GM21717 (cell line): ENCODE measurements at regions not wholly inside any gene's neighbourhood (a gene's known extent, or its start where the extent isn't known, plus 50 kb on each side); places are given as distances from the start of the nearest gene placed in this dataset.
"Not testable (repeated sequence)": the region's sequence is repeated elsewhere in the genome, so short reads cannot be mapped to it uniquely, and the experiment has no call there.

Source experiments
- ATAC-seq: cut with Tn5 transposase; IDR thresholded peaks from one replicate; pipeline ENCODE4 v1.9.1; 2021; ENCODE audit warnings: mild to moderate bottlenecking, moderate library complexity; ENCODE audit not compliant: unreplicated experiment

DNA sequence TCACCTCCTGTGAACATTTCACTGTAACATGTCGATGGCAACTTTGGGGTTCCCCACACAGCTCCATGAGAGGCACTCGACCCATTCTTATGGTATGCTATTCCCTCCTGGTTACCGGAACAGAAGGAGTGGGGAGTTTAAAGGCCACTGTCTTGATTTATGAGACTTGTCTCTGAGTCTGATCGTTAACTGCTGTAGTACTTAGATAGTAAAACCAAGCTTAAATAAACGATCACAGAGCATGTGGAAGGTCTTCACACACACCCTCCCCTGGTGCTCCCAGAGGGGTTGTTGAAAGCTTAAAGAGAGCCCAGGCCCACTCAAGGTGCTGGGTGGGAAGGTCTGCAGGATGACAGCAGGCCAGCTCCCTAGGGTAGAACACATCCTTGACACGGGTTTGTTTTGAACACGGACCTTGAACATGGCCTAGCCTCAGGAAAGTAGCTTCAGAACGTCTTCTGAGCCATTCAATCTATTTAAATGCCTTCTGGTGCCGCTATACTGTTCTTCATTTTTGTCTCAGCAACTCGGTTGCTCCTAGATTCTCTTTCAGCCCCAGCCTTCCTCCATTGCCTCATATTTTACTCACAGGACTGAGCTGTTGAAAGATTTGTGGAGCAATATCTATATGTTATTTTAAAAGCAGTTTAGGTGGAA lies 335.3 kb downstream of the FGFR2 start:
- no peak for ATAC-seq

- ATAC-seq = no peak
Measured at GRCh38 chr10:121263431-121263783, 334.8 kb downstream of the FGFR2 start.

DNA sequence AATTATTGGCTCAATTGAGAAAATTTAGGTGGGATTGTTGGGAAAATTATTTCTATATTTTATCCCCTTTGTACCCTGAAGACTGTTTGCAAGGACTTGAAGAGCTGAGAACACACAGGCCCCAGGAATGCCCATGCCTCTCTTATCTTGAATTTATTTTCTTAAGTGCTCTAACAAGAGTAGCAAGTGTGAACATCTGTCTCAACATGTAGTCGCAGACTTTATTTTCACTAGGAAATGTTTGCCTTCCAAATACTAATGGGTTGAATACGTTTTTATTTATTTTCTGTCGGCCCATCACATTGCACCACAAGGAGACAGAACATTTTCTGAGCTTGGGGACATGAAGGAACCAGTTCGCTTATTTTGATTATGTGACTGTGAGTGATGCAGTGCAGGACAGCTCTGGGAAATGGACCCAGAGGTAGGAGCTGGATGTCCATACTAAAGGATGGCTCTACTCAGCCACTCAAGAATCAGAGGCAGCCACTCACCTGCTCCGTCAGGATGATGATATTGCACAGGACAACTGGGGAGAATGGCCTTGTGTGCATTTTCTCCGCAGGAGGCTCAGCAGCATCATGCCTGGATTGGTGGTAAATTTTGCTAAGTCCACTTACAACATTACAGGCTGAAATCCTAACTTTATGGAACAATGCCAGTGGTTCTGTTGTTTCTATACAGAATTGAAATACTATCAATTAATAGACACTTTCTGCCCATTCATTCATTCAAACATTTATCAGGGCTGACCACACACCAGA lies 332.7 kb downstream of the FGFR2 start:
- no peak for ATAC-seq

GRCh38 chr10:121266370-121266769 lies 331.9 kb downstream of the FGFR2 start:
- ATAC-seq = no peak

- no peak for ATAC-seq
Measured at GRCh38 chr10:121267236-121268003, 330.8 kb downstream of the FGFR2 start.

DNA sequence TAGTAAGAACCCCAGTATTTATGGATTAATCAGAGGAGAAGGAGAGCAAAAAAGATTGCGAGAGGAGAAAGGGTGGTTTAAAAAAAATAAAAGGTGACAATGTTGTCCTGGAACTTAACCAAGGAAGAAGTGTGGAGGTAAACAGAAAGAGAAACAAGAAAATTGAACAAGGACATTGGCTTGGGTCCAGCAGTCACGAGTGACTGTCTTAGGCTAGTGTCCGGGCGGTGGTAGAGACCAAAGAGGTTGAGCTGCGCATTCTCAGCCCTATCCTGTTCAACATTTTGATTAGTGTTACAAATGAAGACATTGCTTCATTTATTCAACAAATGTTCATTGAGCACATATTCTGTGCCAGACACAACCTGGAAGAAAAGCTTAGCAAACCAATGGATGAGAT lies 329.9 kb downstream of the FGFR2 start:
- ATAC-seq = no peak

- ATAC-seq = no peak
Measured at GRCh38 chr10:121268863-121269432, 329.3 kb downstream of the FGFR2 start.

GRCh38 chr10:121270906-121271305 lies 327.3 kb downstream of the FGFR2 start:
- ATAC-seq = no peak

DNA sequence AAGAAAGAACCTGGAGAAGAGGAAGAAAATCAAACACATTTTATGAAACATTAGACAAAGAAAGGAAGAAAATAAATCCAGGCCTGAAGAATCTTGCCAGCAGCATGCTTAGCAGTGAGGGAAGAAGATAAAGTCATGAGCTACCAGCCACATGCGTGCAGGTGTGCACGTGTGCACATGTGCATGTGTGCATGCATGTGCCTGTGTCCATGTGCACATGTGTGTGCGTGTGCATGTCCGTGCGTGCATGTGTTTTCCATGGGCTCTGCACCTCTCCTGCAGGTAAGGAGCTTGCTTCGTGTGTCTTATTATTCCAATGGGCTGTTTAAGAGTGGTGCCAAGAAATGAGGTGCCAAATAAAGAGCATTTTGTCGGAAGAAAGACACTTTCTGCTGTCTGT lies 322.2 kb downstream of the FGFR2 start:
- ATAC-seq = no peak

DNA sequence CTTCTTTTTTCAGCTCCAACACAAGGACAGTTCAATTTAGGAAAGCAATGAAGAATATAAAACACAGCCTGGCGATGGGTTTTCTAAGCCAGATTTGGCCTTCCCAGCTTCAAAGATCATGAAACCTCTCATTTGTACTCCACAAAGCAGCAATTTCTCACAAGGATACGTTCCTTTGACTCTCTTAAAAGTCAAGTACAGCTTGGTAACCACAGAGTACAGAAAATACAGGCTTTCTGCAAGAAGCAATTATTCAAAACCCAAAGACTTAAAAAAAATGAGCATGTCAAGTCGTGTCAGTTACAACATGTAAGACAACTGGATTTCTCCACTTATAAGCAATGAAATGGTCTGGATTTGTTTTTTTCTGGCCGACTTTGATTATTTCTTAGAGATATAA lies 321.4 kb downstream of the FGFR2 start:
- no peak for ATAC-seq

DNA sequence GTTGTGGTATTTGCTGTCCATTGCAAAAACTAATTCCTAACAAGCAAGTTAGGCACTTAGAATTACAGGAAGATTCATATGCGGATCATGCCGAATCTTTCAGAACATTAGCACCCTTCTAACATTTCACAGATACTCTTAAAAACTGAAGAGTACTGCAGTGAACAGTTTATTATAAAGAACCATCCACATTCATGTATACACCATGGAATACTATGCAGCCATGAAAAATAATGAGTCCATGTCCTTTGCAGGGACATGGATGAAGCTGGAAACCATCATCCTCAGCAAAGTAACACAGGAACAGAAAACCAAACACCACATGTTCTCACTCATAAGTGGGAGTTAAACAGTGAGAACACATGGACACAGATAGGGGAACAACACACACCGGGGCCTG lies 319.9 kb downstream of the FGFR2 start:
- not testable (repeated sequence) for ATAC-seq

- no peak for ATAC-seq
Measured at GRCh38 chr10:121281576-121281975, 316.7 kb downstream of the FGFR2 start.

DNA sequence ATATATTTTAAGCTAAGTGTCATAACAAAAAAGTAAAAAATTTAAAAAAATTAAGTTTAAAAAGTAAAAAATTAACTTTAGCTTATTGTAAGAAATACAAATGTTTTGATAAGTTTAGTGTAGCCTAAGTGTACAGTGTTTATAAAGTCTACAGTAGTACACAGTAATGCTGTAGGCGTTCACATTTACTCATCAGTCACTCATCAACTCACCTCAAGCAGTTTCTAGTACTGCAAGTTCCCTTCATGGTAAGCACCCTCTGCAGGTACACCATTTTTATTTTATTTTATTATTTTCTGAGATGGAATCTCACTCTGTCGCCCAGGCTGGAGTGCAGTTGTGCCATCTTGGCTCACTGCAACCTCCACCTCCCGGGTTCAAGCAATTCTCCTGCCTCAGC lies 316.0 kb downstream of the FGFR2 start:
- ATAC-seq = no peak

- no peak for ATAC-seq
Measured at GRCh38 chr10:121282797-121283515, 315.3 kb downstream of the FGFR2 start.

GRCh38 chr10:121284936-121285335 lies 313.3 kb downstream of the FGFR2 start:
- no peak for ATAC-seq

DNA sequence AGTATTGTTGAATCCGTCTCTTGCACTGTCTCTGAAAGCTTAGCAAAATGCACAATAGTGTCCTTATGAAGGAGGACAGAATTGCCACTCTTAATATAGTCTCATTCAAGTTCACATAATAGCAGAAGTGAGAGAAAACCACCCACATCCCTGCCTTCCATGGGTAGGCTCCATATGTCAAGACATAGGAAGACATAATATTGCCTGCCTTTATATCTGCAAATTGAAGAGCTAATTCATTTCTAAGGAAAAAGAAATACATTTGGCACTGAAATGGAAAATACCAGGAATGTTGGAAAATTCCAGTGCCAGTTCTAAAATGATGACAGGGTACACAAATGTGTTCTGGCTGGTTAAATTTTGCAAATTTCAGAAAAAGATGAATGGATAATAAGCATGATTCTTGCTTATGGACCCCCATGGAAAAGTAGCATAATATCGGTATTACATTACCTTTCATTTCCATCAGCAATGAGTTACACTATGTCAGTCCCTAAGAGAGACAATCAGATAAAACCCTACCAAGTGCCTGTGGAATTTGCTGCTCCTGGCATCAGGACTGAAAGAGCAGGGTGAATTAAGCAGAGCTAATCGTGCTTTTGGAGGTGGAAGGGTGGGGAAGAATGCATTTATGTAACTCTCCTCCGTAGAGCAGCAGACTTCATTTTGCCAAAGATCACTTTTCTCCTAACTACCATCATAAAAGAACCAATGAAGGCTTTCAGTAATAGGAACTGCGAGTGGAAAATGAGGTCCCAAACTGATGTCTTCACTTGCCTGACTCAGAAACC lies 312.6 kb downstream of the FGFR2 start:
- no peak for ATAC-seq

- ATAC-seq = no peak
Measured at GRCh38 chr10:121288011-121288410, 310.2 kb downstream of the FGFR2 start.

- no peak for ATAC-seq
Measured at GRCh38 chr10:121288864-121289661, 309.2 kb downstream of the FGFR2 start.

GRCh38 chr10:121289800-121290199 lies 308.4 kb downstream of the FGFR2 start:
- ATAC-seq = no peak
